ENCODE measurements at regions not wholly inside any gene's neighbourhood (a gene's known extent, or its start where the extent isn't known, plus 50 kb on each side); places are given as distances from the start of the nearest gene placed in this dataset.
"Not testable (repeated sequence)": the region's sequence is repeated elsewhere in the genome, so short reads cannot be mapped to it uniquely, and the experiment has no call there.

DNA sequence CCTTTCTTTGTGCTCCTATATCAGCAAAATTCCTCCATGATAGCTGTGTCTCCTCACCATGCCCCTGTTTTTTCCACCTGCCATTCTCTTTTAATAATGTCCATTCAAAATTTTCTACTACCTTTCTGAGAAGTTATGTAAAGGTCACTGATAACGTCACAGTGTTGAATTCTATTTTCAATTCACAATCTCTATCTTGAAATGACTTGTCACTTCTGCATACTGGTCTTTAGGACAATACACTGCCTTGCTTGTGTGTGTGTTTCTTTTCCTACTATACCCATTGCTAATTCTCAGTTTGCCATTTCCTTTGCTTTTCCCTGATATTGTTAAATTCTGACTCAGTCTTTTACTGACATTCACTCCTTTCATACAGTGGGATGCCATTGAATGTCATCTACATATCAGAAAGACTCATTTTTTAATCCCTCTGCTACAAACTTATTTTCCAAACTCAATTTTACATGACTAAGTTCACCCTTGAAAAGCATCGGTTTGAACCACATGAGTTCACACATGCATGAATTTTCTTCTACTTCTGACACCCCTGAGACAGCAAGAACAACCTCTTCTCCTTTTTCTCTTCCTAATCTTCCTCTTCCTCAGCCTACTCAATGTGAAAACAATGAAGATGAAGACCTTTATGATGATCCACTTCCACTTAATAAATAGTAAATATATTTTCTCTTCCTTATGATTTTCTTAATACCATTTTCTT, 1470.7 kb downstream of the CDY2B start:
- not testable (repeated sequence) for TF ChIP-seq CTCF (IDR thresholded peaks at IDR 0.05; ENCODE audit: low read depth, low read length, poor library complexity, severe bottlenecking); EZH2phosphoT487 (IDR thresholded peaks at IDR 0.05; ENCODE audit: borderline replicate concordance, low read length)
